Neutrophil (primary cell): ENCODE measurements at regions not wholly inside any gene's neighbourhood (a gene's known extent, or its start where the extent isn't known, plus 50 kb on each side); places are given as distances from the start of the nearest gene placed in this dataset.

Source experiments
- H3K27ac ChIP-seq: fragments of 200-600 bp; sonication (generic); 2 replicates; pipeline ENCODE4 v1.5.1; 2016; ENCODE audit warnings: mild to moderate bottlenecking, moderate library complexity
- H3K27me3 ChIP-seq: fragments of 200-600 bp; sonication (generic); 2 replicates; pipeline ENCODE4 v1.6.0; 2016; ENCODE audit warnings: mild to moderate bottlenecking
- H3K36me3 ChIP-seq: fragments of 200-600 bp; sonication (generic); 2 replicates; pipeline ENCODE4 v1.5.1; 2017
- H3K4me1 ChIP-seq, 2 experiments: fragments of 200-600 bp in 1 of 2; sonication (generic) in 1 of 2; 1 replicate in 1 of 2; 2 replicates in 1 of 2; pipeline versions ENCODE4 v1.5.1 to v1.6.1; 2013 to 2016; ENCODE audit warnings: low read depth in 1 of 2, low read length in 1 of 2, mild to moderate bottlenecking in 1 of 2, moderate library complexity in 1 of 2; ENCODE audit not compliant: control insufficient read depth in 1 of 2, insufficient read depth in 1 of 2
- H3K4me3 ChIP-seq, 2 experiments: fragments of 200-600 bp in 1 of 2; sonication (generic) in 1 of 2; 1 replicate in 1 of 2; 2 replicates in 1 of 2; pipeline ENCODE4 v1.5.1; 2013 to 2016; ENCODE audit warnings: low read depth in 1 of 2, low read length in 1 of 2, mild to moderate bottlenecking in 1 of 2, moderate library complexity in 1 of 2
- H3K9me3 ChIP-seq: fragments of 200-600 bp; sonication (generic); 2 replicates; pipeline ENCODE4 v1.5.1; 2016
- TF ChIP-seq, protein P1 (sequence below): fragments of 200-600 bp; sonication (generic); IDR thresholded peaks from 2 replicates; pipeline ENCODE4 v1.5.1; 2016; ENCODE audit warnings: antibody characterized with exemption

- no peaks in the 10 kb centered on the region for H3K36me3 ChIP-seq
- H3K27ac ChIP-seq: no peak overlapping the region
- H3K27me3 ChIP-seq: no peaks in the 10 kb centered on the region
- TF ChIP-seq, protein P1, sequence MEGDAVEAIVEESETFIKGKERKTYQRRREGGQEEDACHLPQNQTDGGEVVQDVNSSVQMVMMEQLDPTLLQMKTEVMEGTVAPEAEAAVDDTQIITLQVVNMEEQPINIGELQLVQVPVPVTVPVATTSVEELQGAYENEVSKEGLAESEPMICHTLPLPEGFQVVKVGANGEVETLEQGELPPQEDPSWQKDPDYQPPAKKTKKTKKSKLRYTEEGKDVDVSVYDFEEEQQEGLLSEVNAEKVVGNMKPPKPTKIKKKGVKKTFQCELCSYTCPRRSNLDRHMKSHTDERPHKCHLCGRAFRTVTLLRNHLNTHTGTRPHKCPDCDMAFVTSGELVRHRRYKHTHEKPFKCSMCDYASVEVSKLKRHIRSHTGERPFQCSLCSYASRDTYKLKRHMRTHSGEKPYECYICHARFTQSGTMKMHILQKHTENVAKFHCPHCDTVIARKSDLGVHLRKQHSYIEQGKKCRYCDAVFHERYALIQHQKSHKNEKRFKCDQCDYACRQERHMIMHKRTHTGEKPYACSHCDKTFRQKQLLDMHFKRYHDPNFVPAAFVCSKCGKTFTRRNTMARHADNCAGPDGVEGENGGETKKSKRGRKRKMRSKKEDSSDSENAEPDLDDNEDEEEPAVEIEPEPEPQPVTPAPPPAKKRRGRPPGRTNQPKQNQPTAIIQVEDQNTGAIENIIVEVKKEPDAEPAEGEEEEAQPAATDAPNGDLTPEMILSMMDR: no peak
- no peaks in the 10 kb centered on the region for H3K9me3 ChIP-seq
- H3K4me3 ChIP-seq: no peak overlapping the region
- H3K4me1 ChIP-seq: peaks cover 5 to 17% of the 10 kb centered on the region in 2 experiments
These were observed 258.0 kb upstream of the CLINT1 start for GRCh38 chr5:158116965-158117364.

- no peaks in the 10 kb centered on the region for H3K36me3 ChIP-seq
- H3K4me3 ChIP-seq: no peak overlapping the region
- H3K9me3 ChIP-seq: no peaks in the 10 kb centered on the region
- H3K27ac ChIP-seq: no peak overlapping the region
- TF ChIP-seq, protein P1: no peak
- no peaks in the 10 kb centered on the region for H3K27me3 ChIP-seq
- H3K4me1 ChIP-seq: peaks cover 0 to 4% of the 10 kb centered on the region in 2 experiments
These were observed 256.5 kb upstream of the CLINT1 start for GRCh38 chr5:158115468-158115867.

DNA sequence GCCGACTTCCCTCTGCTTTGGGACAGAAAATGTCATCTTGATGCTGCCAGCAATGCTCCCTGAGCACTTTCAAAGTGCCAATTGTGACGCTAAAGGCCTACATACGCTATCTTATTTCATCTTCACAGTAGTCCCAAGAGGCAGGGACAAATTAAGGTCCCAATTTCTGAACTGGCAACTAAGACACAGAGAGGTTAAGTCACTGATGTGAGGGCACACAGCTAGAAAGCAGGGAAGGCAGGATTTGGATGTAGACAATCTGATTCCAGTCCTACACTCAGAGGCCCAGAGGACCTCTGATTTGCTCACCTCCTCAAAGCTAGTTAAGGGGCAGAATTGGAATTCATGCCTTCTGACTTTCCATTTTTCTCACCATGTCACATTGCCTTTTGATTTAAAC is 249.2 kb upstream of the CLINT1 start:
- Histone ChIP-seq H3K4me1 (no peaks in the 10 kb centered on the region), H3K9me3 (no peaks in the 10 kb centered on the region)

DNA sequence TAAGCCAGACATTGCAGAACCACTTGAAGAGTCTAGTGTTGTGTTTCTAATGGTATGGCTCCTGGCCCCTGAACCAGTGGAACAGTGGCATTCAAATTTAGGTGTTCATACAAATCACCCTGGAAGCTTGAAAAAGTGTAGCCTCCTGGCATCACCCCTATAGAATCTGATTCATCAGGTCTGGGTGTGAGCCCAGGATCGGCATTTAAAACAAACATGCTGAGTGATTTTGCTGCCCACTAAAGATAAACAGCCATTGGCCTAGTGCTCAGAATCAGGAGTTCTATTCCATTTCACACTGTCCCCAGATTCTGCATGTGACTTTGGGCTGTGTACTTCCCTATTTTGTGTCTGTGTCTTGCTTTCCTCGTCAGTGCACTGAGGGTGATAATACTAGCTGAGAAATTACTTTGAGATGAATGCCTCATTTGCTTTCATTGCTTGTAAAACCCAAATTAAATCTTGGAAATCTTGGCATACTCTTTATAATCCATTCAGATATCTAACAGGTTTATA is 241.5 kb upstream of the CLINT1 start:
- H3K27me3 ChIP-seq: no peaks in the 10 kb centered on the region
- TF ChIP-seq, protein P1: no peak
- no peaks in the 10 kb centered on the region for H3K36me3 ChIP-seq
- no peaks in the 10 kb centered on the region for H3K4me1 ChIP-seq
- no peaks in the 10 kb centered on the region for H3K9me3 ChIP-seq
- no peak overlapping the region for H3K4me3 ChIP-seq
- H3K27ac ChIP-seq: no peak overlapping the region

More for the DNA sequence above, 249.2 kb upstream of the CLINT1 start:
- no peaks in the 10 kb centered on the region for H3K36me3 ChIP-seq
- H3K27ac ChIP-seq: no peak overlapping the region
- H3K27me3 ChIP-seq: no peaks in the 10 kb centered on the region
- H3K4me3 ChIP-seq: no peak overlapping the region
- TF ChIP-seq, protein P1: no peak

DNA sequence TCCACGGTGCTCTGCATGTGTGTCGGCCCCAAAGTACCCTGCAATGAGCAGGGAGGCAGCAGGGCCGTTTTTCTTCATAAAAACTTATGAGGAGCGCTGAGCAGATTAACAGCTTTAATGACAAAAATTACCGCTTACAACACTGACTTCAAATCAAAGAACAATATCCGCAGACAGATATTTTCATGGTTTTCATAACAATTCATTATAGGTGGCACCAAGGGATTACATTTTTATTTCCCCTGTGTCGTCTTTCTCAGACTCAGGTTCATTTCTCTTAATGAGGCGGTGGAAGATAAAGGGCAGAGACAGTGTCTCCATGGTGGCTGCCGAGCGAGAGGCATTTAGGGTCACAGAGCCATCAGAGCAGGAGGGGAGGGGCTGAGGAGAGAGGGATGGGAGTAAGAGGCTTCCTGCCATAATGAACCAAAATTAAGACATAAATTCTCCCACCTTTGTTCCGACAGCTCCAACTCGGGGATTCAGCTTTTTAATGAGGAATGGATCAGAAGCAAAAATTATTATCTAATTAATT is 240.7 kb upstream of the CLINT1 start:
- no peaks in the 10 kb centered on the region for H3K36me3 ChIP-seq
- no peaks in the 10 kb centered on the region for H3K4me1 ChIP-seq
- no peak overlapping the region for H3K27ac ChIP-seq
- TF ChIP-seq, protein P1: no peak
- H3K4me3 ChIP-seq: no peak overlapping the region
- H3K27me3 ChIP-seq: no peaks in the 10 kb centered on the region
- H3K9me3 ChIP-seq: no peaks in the 10 kb centered on the region
